ENCODE measurements at regions not wholly inside any gene's neighbourhood (a gene's known extent, or its start where the extent isn't known, plus 50 kb on each side); places are given as distances from the start of the nearest gene placed in this dataset.

- H3K27me3 ChIP-seq (ENCODE audit: control insufficient read depth, extremely low read depth, insufficient read depth, low read length): no peaks in the 10 kb centered on the region
- no peak overlapping the region for H2AFZ ChIP-seq (ENCODE audit: control insufficient read depth, low read length)
- no peak overlapping the region for H3K4me2 ChIP-seq (ENCODE audit: control insufficient read depth, extremely low read depth, insufficient read depth, low read depth, low read length)
- H3K36me3 ChIP-seq (ENCODE audit: control insufficient read depth in 2 of 2, extremely low read depth in 1 of 2, insufficient read depth in 2 of 2, low read length in 2 of 2): no peaks in the 10 kb centered on the region
- no peaks in the 10 kb centered on the region for H3K9me1 ChIP-seq (ENCODE audit: control insufficient read depth, extremely low read depth, insufficient read depth, low read length)
- dilution Hi-C loops (cut with MboI; ENCODE audit: extremely low pct_ligation_motif_present, low sequenced_read_pairs): no loop called here
- no peak overlapping the region for H3K4me3 ChIP-seq (ENCODE audit: control insufficient read depth in 2 of 3, extremely low read depth in 1 of 3, insufficient read depth in 2 of 3, low read depth in 1 of 3, low read length in 3 of 3)
- DNase-seq (ENCODE audit: low read depth, low spot score) (no peak), FAIRE-seq (no peak)
- no peak overlapping the region for H3K27ac ChIP-seq (ENCODE audit: control insufficient read depth, insufficient read depth, low read length)
- H4K20me1 ChIP-seq (ENCODE audit: control insufficient read depth, extremely low read depth, insufficient read depth, low read length): no peaks in the 10 kb centered on the region
- peaks cover 28% of the 10 kb centered on the region for H3K4me1 ChIP-seq (ENCODE audit: control insufficient read depth, extremely low read depth, insufficient read depth, low read length)
- H3K9me3 ChIP-seq (ENCODE audit: control insufficient read depth, low read depth, low read length): no peaks in the 10 kb centered on the region
- TF ChIP-seq, protein P1, sequence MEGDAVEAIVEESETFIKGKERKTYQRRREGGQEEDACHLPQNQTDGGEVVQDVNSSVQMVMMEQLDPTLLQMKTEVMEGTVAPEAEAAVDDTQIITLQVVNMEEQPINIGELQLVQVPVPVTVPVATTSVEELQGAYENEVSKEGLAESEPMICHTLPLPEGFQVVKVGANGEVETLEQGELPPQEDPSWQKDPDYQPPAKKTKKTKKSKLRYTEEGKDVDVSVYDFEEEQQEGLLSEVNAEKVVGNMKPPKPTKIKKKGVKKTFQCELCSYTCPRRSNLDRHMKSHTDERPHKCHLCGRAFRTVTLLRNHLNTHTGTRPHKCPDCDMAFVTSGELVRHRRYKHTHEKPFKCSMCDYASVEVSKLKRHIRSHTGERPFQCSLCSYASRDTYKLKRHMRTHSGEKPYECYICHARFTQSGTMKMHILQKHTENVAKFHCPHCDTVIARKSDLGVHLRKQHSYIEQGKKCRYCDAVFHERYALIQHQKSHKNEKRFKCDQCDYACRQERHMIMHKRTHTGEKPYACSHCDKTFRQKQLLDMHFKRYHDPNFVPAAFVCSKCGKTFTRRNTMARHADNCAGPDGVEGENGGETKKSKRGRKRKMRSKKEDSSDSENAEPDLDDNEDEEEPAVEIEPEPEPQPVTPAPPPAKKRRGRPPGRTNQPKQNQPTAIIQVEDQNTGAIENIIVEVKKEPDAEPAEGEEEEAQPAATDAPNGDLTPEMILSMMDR (optimal IDR thresholded peaks at IDR 0.05 in 1 of 3, IDR thresholded peaks at IDR 0.05 in 1 of 3, conservative IDR thresholded peaks at IDR 0.05 in 1 of 3; ENCODE audit: extremely low read depth in 1 of 3, insufficient read depth in 2 of 3, low read length in 3 of 3): no peak
- TF ChIP-seq EZH2 (IDR thresholded peaks at IDR 0.05; ENCODE audit: low read length): no peak
- H3K79me2 ChIP-seq (ENCODE audit: control insufficient read depth, insufficient read depth, low read length): no peaks in the 10 kb centered on the region
- no peak overlapping the region for H3K9ac ChIP-seq (ENCODE audit: control insufficient read depth, extremely low read depth, insufficient read depth, low read length)
These were observed 169.6 kb upstream of the GLRA2 start for GRCh38 chrX:14359727-14360126.

DNA sequence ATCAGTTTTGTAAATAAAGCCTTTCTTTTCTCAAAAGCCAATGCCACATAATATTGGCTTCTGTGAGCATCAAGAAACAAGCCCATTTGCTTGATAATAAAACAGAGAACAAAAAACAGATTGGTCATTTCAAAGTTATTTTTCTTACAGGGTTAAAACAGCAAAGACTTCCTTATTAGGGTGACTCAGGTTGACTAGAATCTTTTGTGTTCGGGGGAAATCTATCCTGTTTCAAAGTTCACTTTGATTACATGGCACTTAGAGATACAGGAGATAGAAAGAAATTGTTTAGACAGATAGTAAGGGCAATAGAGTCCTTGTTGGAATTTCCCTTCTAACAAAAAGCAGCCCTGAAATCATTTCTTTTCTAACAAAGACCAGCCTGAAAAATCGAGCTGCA, 170.0 kb upstream of the GLRA2 start:
- H3K27ac ChIP-seq (ENCODE audit: control insufficient read depth, insufficient read depth, low read length): no peak overlapping the region
- H3K79me2 ChIP-seq (ENCODE audit: control insufficient read depth, insufficient read depth, low read length): no peaks in the 10 kb centered on the region
- H4K20me1 ChIP-seq (ENCODE audit: control insufficient read depth, extremely low read depth, insufficient read depth, low read length): no peaks in the 10 kb centered on the region
- H3K4me2 ChIP-seq (ENCODE audit: control insufficient read depth, extremely low read depth, insufficient read depth, low read depth, low read length): no peak overlapping the region
- no peak overlapping the region for H2AFZ ChIP-seq (ENCODE audit: control insufficient read depth, low read length)
- no peak overlapping the region for H3K9ac ChIP-seq (ENCODE audit: control insufficient read depth, extremely low read depth, insufficient read depth, low read length)
- no peak overlapping the region for H3K4me3 ChIP-seq (ENCODE audit: control insufficient read depth in 2 of 3, extremely low read depth in 1 of 3, insufficient read depth in 2 of 3, low read depth in 1 of 3, low read length in 3 of 3)
- H3K27me3 ChIP-seq (ENCODE audit: control insufficient read depth, extremely low read depth, insufficient read depth, low read length): no peaks in the 10 kb centered on the region
- no peak for FAIRE-seq
- DNase-seq (ENCODE audit: low read depth, low spot score): no peak
- H3K9me3 ChIP-seq (ENCODE audit: control insufficient read depth, low read depth, low read length): no peaks in the 10 kb centered on the region
- TF ChIP-seq EZH2 (IDR thresholded peaks at IDR 0.05; ENCODE audit: low read length): no peak
- TF ChIP-seq, protein P1 (optimal IDR thresholded peaks at IDR 0.05 in 1 of 3, IDR thresholded peaks at IDR 0.05 in 1 of 3, conservative IDR thresholded peaks at IDR 0.05 in 1 of 3; ENCODE audit: extremely low read depth in 1 of 3, insufficient read depth in 2 of 3, low read length in 3 of 3): no peak
- dilution Hi-C loops (cut with MboI; ENCODE audit: extremely low pct_ligation_motif_present, low sequenced_read_pairs): no loop called here
- no peaks in the 10 kb centered on the region for H3K9me1 ChIP-seq (ENCODE audit: control insufficient read depth, extremely low read depth, insufficient read depth, low read length)
- H3K36me3 ChIP-seq (ENCODE audit: control insufficient read depth in 2 of 2, extremely low read depth in 1 of 2, insufficient read depth in 2 of 2, low read length in 2 of 2): no peaks in the 10 kb centered on the region
- peaks cover 28% of the 10 kb centered on the region for H3K4me1 ChIP-seq (ENCODE audit: control insufficient read depth, extremely low read depth, insufficient read depth, low read length)
